ENCODE measurements at regions not wholly inside any gene's neighbourhood (a gene's known extent, or its start where the extent isn't known, plus 50 kb on each side); places are given as distances from the start of the nearest gene placed in this dataset.

DNA sequence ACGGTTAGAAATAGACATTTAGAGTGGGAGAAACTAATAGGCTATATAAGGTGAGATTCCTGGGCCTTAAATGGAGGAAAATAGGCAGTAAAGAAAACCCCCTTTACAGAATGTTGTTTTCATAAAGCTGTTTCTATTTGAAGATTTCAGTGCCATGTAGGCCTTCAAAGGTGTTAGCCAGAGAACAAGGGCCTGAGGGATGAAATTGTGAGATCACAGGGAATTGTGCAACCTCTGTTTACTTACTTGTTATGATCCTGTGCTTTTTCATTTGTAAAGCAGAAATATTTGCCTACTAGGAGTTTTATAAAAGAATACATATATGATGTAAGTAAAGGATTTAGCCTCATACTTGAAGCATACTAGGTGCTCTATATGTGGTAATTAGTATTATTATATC is 272.9 kb upstream of the ARX start:
- intact Hi-C loops (cut with DNase I; ENCODE audit: low total_unique reads), result no loop called here
- WGBS, 2 donors, result 79 to 82% methylated on average over 1 of the region's 1 CpG
- H3K9me3 ChIP-seq, result no peaks in the 10 kb centered on the region
- no peaks in the 10 kb centered on the region for H3K27me3 ChIP-seq
- no peak for DNase-seq
- H3K4me1 ChIP-seq, result no peaks in the 10 kb centered on the region
- TF ChIP-seq POLR2A (IDR thresholded peaks at IDR 0.05) (no peak), CTCF (IDR thresholded peaks at IDR 0.05) (no peak)
- H3K27ac ChIP-seq, result no peak overlapping the region
- no peaks in the 10 kb centered on the region for H3K36me3 ChIP-seq (ENCODE audit: low read depth, missing control alignments)
- no peak overlapping the region for H3K4me3 ChIP-seq

- 88 to 92% methylated on average over 1 of the region's 1 CpG for WGBS, 2 donors
- intact Hi-C loops (cut with DNase I; ENCODE audit: low total_unique reads), result no loop called here
- no peaks in the 10 kb centered on the region for H3K9me3 ChIP-seq
Observed at GRCh38 chrX:25287521-25287920, 271.8 kb upstream of the ARX start.

DNA sequence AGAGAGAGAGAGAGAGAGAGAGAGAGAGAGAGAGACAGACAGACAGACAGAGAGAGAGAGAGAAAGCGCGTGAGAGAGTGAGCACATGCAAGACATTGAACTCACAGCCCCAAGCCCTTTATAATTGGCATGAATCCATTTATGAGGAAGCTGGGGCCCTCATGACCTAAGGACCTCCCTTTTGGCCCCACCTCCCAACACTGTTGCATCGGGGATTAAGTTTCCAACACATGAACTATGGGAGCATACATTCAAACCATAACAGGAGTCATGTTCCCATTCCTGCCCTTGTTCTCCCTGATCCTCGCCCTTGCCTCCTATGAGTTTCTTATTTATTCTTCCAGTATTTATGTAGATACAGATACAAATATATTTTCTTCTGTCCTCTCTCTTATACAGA is 269.8 kb upstream of the ARX start:
- Histone ChIP-seq H3K9me3 (no peaks in the 10 kb centered on the region), H3K27me3 (no peaks in the 10 kb centered on the region), H3K36me3 (ENCODE audit: low read depth, missing control alignments) (no peaks in the 10 kb centered on the region), H3K27ac (no peak overlapping the region), H3K4me3 (no peak overlapping the region), H3K4me1 (no peaks in the 10 kb centered on the region)
- DNase-seq, result no peak
- intact Hi-C loops (cut with DNase I; ENCODE audit: low total_unique reads), result no loop called here
- 77 to 92% methylated on average over 4 of the region's 4 CpGs for WGBS, 2 donors
- TF ChIP-seq POLR2A (IDR thresholded peaks at IDR 0.05) (no peak), CTCF (IDR thresholded peaks at IDR 0.05) (no peak)

More at GRCh38 chrX:25287521-25287920, 271.8 kb upstream of the ARX start:
- Histone ChIP-seq H3K4me1 (no peaks in the 10 kb centered on the region), H3K27me3 (no peaks in the 10 kb centered on the region), H3K36me3 (ENCODE audit: low read depth, missing control alignments) (no peaks in the 10 kb centered on the region), H3K4me3 (no peak overlapping the region), H3K27ac (no peak overlapping the region)
- DNase-seq, result no peak
- no peak for TF ChIP-seq CTCF (IDR thresholded peaks at IDR 0.05)

- Histone ChIP-seq H3K36me3 (ENCODE audit: low read depth, missing control alignments) (no peaks in the 10 kb centered on the region), H3K9me3 (no peaks in the 10 kb centered on the region), H3K4me3 (no peak overlapping the region), H3K27me3 (no peaks in the 10 kb centered on the region), H3K4me1 (no peaks in the 10 kb centered on the region), H3K27ac (no peak overlapping the region)
- DNase-seq, result no peak
- WGBS, 2 donors, result 17 to 27% methylated on average over 1 of the region's 1 CpG
- TF ChIP-seq POLR2A (IDR thresholded peaks at IDR 0.05), result no peak
- no peak for TF ChIP-seq CTCF (IDR thresholded peaks at IDR 0.05)
- intact Hi-C loops (cut with DNase I; ENCODE audit: low total_unique reads), result no loop called here
Observed at GRCh38 chrX:25279510-25279909, 263.7 kb upstream of the ARX start.

GRCh38 chrX:25278341-25278740 is 262.6 kb upstream of the ARX start:
- H3K4me3 ChIP-seq, result no peak overlapping the region
- no peak for DNase-seq
- no peaks in the 10 kb centered on the region for H3K9me3 ChIP-seq
- no peaks in the 10 kb centered on the region for H3K27me3 ChIP-seq
- intact Hi-C loops (cut with DNase I; ENCODE audit: low total_unique reads), result no loop called here
- H3K4me1 ChIP-seq, result no peaks in the 10 kb centered on the region
- TF ChIP-seq POLR2A (IDR thresholded peaks at IDR 0.05) (no peak), CTCF (IDR thresholded peaks at IDR 0.05) (no peak)
- H3K27ac ChIP-seq, result no peak overlapping the region
- no peaks in the 10 kb centered on the region for H3K36me3 ChIP-seq (ENCODE audit: low read depth, missing control alignments)
